ENCODE measurements at regions not wholly inside any gene's neighbourhood (a gene's known extent, or its start where the extent isn't known, plus 50 kb on each side); places are given as distances from the start of the nearest gene placed in this dataset.

DNA sequence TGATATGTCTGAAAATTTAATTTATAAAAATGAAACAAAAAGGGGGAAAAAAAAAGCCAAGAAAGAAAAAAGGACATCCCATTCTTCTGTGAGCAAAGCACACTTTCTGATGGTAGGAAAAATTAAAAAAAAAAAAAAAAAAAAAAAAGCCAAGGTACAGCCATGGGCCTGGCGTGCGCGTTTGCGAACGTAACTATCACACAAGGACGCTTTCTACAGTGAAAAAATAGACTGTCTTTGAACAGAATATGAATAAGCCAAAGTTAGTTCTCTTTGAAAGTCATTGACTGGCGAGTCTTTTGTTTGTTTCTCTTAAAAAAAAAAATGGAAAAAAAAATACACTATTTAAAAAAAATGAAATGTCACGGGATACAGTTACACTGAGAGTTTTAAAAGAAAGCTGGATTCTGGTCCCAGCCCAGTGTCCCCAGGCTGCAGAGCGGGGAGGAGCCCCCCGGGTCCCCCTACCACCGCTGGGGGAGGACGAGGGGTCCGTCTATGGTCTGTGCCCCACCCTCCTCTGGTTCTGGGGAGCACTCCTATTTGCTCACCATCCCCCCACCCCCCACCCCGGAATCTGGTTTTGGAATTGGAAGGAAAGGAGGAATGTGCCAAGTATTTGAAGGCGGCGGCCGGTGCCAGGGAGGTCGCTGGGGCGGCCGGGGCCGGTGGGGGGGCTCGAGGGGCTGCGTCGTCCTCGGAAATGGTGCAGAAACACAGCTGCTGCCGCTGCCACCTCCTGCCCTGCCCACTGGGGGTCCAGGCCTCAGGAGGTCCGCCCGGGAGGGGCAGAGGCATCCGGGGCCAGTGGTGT lies 134.5 kb downstream of the PTPRS start:
- TF ChIP-seq, protein P1, sequence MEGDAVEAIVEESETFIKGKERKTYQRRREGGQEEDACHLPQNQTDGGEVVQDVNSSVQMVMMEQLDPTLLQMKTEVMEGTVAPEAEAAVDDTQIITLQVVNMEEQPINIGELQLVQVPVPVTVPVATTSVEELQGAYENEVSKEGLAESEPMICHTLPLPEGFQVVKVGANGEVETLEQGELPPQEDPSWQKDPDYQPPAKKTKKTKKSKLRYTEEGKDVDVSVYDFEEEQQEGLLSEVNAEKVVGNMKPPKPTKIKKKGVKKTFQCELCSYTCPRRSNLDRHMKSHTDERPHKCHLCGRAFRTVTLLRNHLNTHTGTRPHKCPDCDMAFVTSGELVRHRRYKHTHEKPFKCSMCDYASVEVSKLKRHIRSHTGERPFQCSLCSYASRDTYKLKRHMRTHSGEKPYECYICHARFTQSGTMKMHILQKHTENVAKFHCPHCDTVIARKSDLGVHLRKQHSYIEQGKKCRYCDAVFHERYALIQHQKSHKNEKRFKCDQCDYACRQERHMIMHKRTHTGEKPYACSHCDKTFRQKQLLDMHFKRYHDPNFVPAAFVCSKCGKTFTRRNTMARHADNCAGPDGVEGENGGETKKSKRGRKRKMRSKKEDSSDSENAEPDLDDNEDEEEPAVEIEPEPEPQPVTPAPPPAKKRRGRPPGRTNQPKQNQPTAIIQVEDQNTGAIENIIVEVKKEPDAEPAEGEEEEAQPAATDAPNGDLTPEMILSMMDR (IDR thresholded peaks at IDR 0.05; ENCODE audit: low read depth, low read length): no peak
- no peak overlapping the region for H3K27ac ChIP-seq (ENCODE audit: low read depth, low read length)
- no peaks in the 10 kb centered on the region for H3K27me3 ChIP-seq (ENCODE audit: control insufficient read depth, insufficient read depth, low read length)
- DNase-seq (ENCODE audit: low read depth, low spot score): no peak
- H3K9me3 ChIP-seq (ENCODE audit: control insufficient read depth, insufficient read depth, low read length): peaks cover 38% of the 10 kb centered on the region
- ChIA-PET POLR2A (no interaction called here), CTCF (no interaction called here)
- H3K4me3 ChIP-seq (ENCODE audit: low read depth, low read length): no peak overlapping the region

DNA sequence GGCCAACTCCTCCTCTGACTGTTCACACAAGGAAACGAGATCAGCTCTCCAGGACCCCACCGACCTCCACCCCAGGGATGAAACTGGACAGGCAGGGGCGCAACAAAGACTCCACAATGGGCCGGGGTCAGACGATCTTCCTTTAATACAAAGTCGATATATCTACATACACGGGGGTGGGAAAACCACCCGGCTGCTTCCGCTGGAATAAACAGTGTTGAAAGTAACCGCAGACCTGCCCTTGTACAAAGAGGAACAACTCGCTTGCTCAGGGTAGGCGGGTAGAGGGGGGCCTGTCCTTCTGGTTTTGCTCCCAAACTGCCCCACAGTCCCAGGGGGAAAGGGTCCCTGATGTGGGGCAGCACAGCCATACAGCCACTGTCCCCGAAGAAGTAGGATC lies 135.2 kb downstream of the PTPRS start:
- ChIA-PET CTCF (interaction anchor here (0.5 kb wide), 1 partner anchor 20 kb away, joined by 5 read pairs; no protein-coding TSS in a partner anchor), POLR2A (no interaction called here)
- Histone ChIP-seq H3K9me3 (ENCODE audit: control insufficient read depth, insufficient read depth, low read length) (peaks cover 31% of the 10 kb centered on the region), H3K27ac (ENCODE audit: low read depth, low read length) (no peak overlapping the region), H3K4me3 (ENCODE audit: low read depth, low read length) (no peak overlapping the region), H3K27me3 (ENCODE audit: control insufficient read depth, insufficient read depth, low read length) (no peaks in the 10 kb centered on the region)
- no peak for DNase-seq (ENCODE audit: low read depth, low spot score)
- TF ChIP-seq, protein P1 (IDR thresholded peaks at IDR 0.05; ENCODE audit: low read depth, low read length): no peak

DNA sequence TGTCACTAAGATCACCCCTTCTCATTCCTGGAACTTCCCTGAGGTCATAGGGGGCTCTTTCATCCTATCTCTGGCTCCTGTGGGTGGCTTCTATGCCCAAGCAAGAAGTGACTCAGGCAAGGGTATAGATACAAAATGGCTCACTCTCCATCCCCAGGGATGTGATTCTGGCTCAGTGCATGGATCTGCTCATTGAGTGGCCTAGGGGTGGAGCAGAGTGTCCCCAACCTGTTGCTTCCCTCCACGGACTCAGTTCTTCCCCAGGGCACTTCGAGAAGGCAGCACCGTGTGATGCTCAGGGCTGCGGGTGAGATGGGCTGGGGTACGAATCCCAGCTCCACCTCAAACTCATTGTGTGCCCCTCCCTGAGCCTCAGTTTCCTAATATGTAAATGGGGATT lies 136.4 kb downstream of the PTPRS start:
- no peak for DNase-seq (ENCODE audit: low read depth, low spot score)
- ChIA-PET POLR2A (no interaction called here), CTCF (no interaction called here)
- TF ChIP-seq, protein P1 (IDR thresholded peaks at IDR 0.05; ENCODE audit: low read depth, low read length): no peak
- Histone ChIP-seq H3K27ac (ENCODE audit: low read depth, low read length) (no peak overlapping the region), H3K9me3 (ENCODE audit: control insufficient read depth, insufficient read depth, low read length) (peaks cover 34% of the 10 kb centered on the region), H3K27me3 (ENCODE audit: control insufficient read depth, insufficient read depth, low read length) (no peaks in the 10 kb centered on the region), H3K4me3 (ENCODE audit: low read depth, low read length) (no peak overlapping the region)
